GM23338 (cell line): ENCODE measurements at regions not wholly inside any gene's neighbourhood (a gene's known extent, or its start where the extent isn't known, plus 50 kb on each side); places are given as distances from the start of the nearest gene placed in this dataset.

ENCODE experiments used
- ATAC-seq: fragments of 200-7000 bp; cut with Tn5 transposase; 3 replicates; pipeline ENCODE4 v1.9.1; 2020
- DNase-seq: peaks from one replicate; pipeline ENCODE4 v3.0.0-alpha.2; 2015; ENCODE audit warnings: low spot score
- H2AFZ ChIP-seq: fragments of 200-600 bp; sonication (generic); 2 replicates; pipeline ENCODE4 v1.8.0; 2016; ENCODE audit warnings: antibody characterized with exemption, mild to moderate bottlenecking, moderate library complexity
- H3F3A ChIP-seq: fragments of 200-600 bp; sonication (generic); replicated peaks from 2 replicates; pipeline ENCODE4 v1.8.0; 2017; ENCODE audit warnings: antibody characterized with exemption, mixed run types, low read depth
- H3K27ac ChIP-seq: fragments of 200-600 bp; sonication (generic); 2 replicates; pipeline ENCODE4 v1.6.1; 2016; ENCODE audit warnings: low read depth
- H3K27me3 ChIP-seq: fragments of 200-600 bp; sonication (generic); 2 replicates; pipeline ENCODE4 v1.8.0; 2016; ENCODE audit warnings: mild to moderate bottlenecking, mixed run types, moderate library complexity; ENCODE audit not compliant: insufficient read depth
- H3K36me3 ChIP-seq: fragments of 200-600 bp; sonication (generic); 2 replicates; pipeline ENCODE4 v1.8.0; 2016; ENCODE audit warnings: mild to moderate bottlenecking; ENCODE audit not compliant: insufficient read depth
- H3K4me1 ChIP-seq: fragments of 200-600 bp; sonication (generic); 2 replicates; pipeline ENCODE4 v1.8.0; 2016; ENCODE audit warnings: mild to moderate bottlenecking, moderate library complexity; ENCODE audit not compliant: insufficient read depth
- H3K4me2 ChIP-seq: fragments of 200-600 bp; sonication (generic); 2 replicates; pipeline ENCODE4 v1.7.1; 2017; ENCODE audit warnings: mixed run types
- H3K4me3 ChIP-seq: fragments of 200-600 bp; sonication (generic); 2 replicates; pipeline ENCODE4 v1.6.1; 2016; ENCODE audit warnings: mixed run types
- H3K79me2 ChIP-seq: fragments of 200-600 bp; sonication (generic); replicated peaks from 2 replicates; pipeline ENCODE4 v1.8.0; 2017; ENCODE audit warnings: mild to moderate bottlenecking; ENCODE audit not compliant: insufficient read depth
- H3K9me2 ChIP-seq: fragments of 200-600 bp; sonication (generic); 2 replicates; pipeline ENCODE4 v1.8.0; 2017; ENCODE audit not compliant: insufficient read depth
- H4K20me1 ChIP-seq: fragments of 200-600 bp; sonication (generic); replicated peaks from 2 replicates; pipeline ENCODE4 v1.8.0; 2017; ENCODE audit warnings: mild to moderate bottlenecking; ENCODE audit not compliant: insufficient read depth
- H3K27ac Mint-ChIP-seq: 2 replicates; pipeline ENCODE4 v1.8.0; 2020; ENCODE audit warnings: inconsistent platforms, mild to moderate bottlenecking, moderate library complexity, mixed read lengths
- H3K27me3 Mint-ChIP-seq: 3 replicates; pipeline ENCODE4 v1.8.0; 2022; ENCODE audit warnings: low read depth, mild to moderate bottlenecking, moderate library complexity, mixed read lengths, inconsistent platforms; ENCODE audit not compliant: insufficient read depth, poor library complexity
- H3K36me3 Mint-ChIP-seq: 3 replicates; pipeline ENCODE4 v1.8.0; 2021; ENCODE audit warnings: low read depth, mild to moderate bottlenecking, inconsistent platforms, moderate library complexity, mixed read lengths
- H3K4me1 Mint-ChIP-seq: 3 replicates; pipeline ENCODE4 v1.8.0; 2020; ENCODE audit warnings: mild to moderate bottlenecking, inconsistent platforms, mixed read lengths
- H3K4me3 Mint-ChIP-seq: 3 replicates; pipeline ENCODE4 v1.8.0; 2021; ENCODE audit warnings: moderate library complexity, mild to moderate bottlenecking, inconsistent platforms, mixed read lengths
- H3K9me3 Mint-ChIP-seq: 3 replicates; pipeline ENCODE4 v1.8.0; 2020; ENCODE audit warnings: moderate library complexity, mild to moderate bottlenecking, inconsistent platforms, mixed read lengths
- CREB1 ChIP-seq: fragments of 250-450 bp; sonication (Bioruptor Pico); IDR thresholded peaks from 2 replicates; pipeline ENCODE4 v1.5.0; 2020; ENCODE audit warnings: low read depth, mild to moderate bottlenecking, moderate library complexity
- CTCF ChIP-seq, 2 experiments: fragments of 200-600 bp in 1 of 2; sonication (generic) in 1 of 2; conservative IDR thresholded peaks; 2 replicates each; pipeline versions ENCODE4 v1.5.1 to v1.6.1; 2016 to 2017; ENCODE audit warnings: antibody characterized with exemption in 2 of 2, low read depth in 2 of 2, mild to moderate bottlenecking in 2 of 2, moderate library complexity in 1 of 2
- EZH2 ChIP-seq: fragments of 200-600 bp; sonication (generic); IDR thresholded peaks from one replicate; pipeline ENCODE4 v1.8.0; 2017; ENCODE audit warnings: antibody characterized with exemption, mild to moderate bottlenecking, low read depth; ENCODE audit not compliant: unreplicated experiment
- REST ChIP-seq: IDR thresholded peaks from one replicate; pipeline ENCODE4 v1.6.1; 2018; ENCODE audit warnings: antibody characterized with exemption; ENCODE audit not compliant: unreplicated experiment
- ZNF462 ChIP-seq: fragments of 250-450 bp; sonication (Bioruptor Pico); IDR thresholded peaks from 2 replicates; pipeline ENCODE4 v1.5.0; 2020; ENCODE audit warnings: mild to moderate bottlenecking, moderate library complexity

- TF ChIP-seq ZNF462 (no peak), EZH2 (no peak), CREB1 (no peak), REST (no peak)
Measured at GRCh38 chr17:11105141-11105540, 135.9 kb upstream of the SHISA6 start (continued).

GRCh38 chr17:11097121-11097520 lies 143.9 kb upstream of the SHISA6 start:
- H3K9me2 ChIP-seq, result no peaks in the 10 kb centered on the region
- Mint-ChIP-seq H3K4me3 (no peak overlapping the region), H3K9me3 (peaks cover 5% of the 10 kb centered on the region), H3K36me3 (peaks cover 17% of the 10 kb centered on the region), H3K27ac (no peak overlapping the region), H3K27me3 (peaks cover 14% of the 10 kb centered on the region), H3K4me1 (no peaks in the 10 kb centered on the region)
- no peak overlapping the region for H3K4me3 ChIP-seq
- H3K36me3 ChIP-seq, result peaks cover 6% of the 10 kb centered on the region
- ATAC-seq (no peak), DNase-seq (peak; percentile 0)
- H3K79me2 ChIP-seq, result no peaks in the 10 kb centered on the region
- H3K27me3 ChIP-seq, result no peaks in the 10 kb centered on the region
- H3K4me1 ChIP-seq, result no peaks in the 10 kb centered on the region
- no peaks in the 10 kb centered on the region for H4K20me1 ChIP-seq
- H3K27ac ChIP-seq, result no peak overlapping the region
- H3F3A ChIP-seq, result no peaks in the 10 kb centered on the region
- H2AFZ ChIP-seq, result no peak overlapping the region
- no peak overlapping the region for H3K4me2 ChIP-seq
- TF ChIP-seq REST, result no peak
- TF ChIP-seq CTCF (conservative IDR thresholded peaks at IDR 0.05; ENCODE audit: low read depth in 2 of 2), result no peak
